Transverse colon (tissue), 4 donors: ENCODE measurements at regions not wholly inside any gene's neighbourhood (a gene's known extent, or its start where the extent isn't known, plus 50 kb on each side); places are given as distances from the start of the nearest gene placed in this dataset.
"Not testable (repeated sequence)": the region's sequence is repeated elsewhere in the genome, so short reads cannot be mapped to it uniquely, and the experiment has no call there.

Experiments
- POLR2A ChIP-seq: fragments of 450-650 bp; IDR thresholded peaks from one replicate; pipeline ENCODE4 v1.6.1; 2016; ENCODE audit warnings: antibody characterized with exemption, mild to moderate bottlenecking, moderate library complexity
- POLR2AphosphoS5 ChIP-seq, 3 donors: sonication (generic); formaldehyde crosslinking; IDR thresholded peaks; one replicate each; pipeline ENCODE4 v1.6.1; 2016; ENCODE audit warnings: antibody characterized with exemption in 3 of 3
- TF ChIP-seq, protein P1 (sequence below), 5 experiments: fragments of 200-600 bp in 3 of 5; fragments of 450-650 bp in 2 of 5; sonication (generic) in 3 of 5; IDR thresholded peaks; 1 replicate in 2 of 5; 2 replicates in 3 of 5; pipeline ENCODE4 v1.5.1; 2016 to 2017; ENCODE audit warnings: antibody characterized with exemption in 5 of 5, inconsistent platforms in 3 of 5, mild to moderate bottlenecking in 2 of 5, moderate library complexity in 1 of 5

DNA sequence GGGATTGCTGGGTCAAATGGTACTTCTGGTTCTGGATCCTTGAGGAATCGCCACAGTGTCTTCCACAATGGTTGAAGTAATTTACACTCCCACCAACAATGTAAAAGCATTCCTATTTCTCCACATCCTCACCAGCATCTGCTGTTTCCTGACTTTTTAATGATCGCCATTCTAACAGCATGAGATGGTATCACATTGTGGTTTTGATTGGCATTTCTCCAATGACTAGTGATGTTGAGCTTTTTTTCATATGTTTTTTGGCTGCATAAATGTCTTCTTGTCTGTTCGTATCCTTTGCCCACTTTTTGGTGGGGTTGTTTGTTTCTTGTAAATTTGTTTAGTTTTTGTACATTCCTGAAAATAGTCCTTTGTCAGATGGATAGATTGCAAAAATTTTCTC, 2125.7 kb downstream of the PCDH9 start:
- TF ChIP-seq, protein P1, sequence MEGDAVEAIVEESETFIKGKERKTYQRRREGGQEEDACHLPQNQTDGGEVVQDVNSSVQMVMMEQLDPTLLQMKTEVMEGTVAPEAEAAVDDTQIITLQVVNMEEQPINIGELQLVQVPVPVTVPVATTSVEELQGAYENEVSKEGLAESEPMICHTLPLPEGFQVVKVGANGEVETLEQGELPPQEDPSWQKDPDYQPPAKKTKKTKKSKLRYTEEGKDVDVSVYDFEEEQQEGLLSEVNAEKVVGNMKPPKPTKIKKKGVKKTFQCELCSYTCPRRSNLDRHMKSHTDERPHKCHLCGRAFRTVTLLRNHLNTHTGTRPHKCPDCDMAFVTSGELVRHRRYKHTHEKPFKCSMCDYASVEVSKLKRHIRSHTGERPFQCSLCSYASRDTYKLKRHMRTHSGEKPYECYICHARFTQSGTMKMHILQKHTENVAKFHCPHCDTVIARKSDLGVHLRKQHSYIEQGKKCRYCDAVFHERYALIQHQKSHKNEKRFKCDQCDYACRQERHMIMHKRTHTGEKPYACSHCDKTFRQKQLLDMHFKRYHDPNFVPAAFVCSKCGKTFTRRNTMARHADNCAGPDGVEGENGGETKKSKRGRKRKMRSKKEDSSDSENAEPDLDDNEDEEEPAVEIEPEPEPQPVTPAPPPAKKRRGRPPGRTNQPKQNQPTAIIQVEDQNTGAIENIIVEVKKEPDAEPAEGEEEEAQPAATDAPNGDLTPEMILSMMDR (IDR thresholded peaks at IDR 0.05): not testable (repeated sequence)
- TF ChIP-seq POLR2A; POLR2AphosphoS5 (IDR thresholded peaks at IDR 0.05): not testable (repeated sequence)
